ENCODE measurements at regions not wholly inside any gene's neighbourhood (a gene's known extent, or its start where the extent isn't known, plus 50 kb on each side); places are given as distances from the start of the nearest gene placed in this dataset.

DNA sequence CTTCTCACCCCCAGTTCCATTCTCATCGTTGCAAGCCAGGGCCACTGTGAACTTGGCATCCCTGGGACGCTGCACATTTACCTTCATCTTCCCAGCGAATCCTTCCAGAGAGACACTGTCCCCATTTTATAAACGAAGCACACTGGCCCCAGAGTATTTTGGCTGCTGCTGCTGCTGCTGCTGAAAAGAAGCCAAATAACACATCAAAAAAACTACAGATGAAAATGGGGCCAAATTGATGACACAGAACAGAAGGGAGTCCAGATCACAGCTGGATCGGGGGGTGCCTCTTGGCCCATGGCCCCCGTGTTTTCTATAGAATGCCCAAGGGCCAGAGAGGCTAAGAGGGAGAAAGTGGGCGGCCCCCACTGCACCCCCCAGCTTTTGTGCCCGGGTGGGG, 221.0 kb upstream of the IGF1R start:
- TF ChIP-seq, protein P1, sequence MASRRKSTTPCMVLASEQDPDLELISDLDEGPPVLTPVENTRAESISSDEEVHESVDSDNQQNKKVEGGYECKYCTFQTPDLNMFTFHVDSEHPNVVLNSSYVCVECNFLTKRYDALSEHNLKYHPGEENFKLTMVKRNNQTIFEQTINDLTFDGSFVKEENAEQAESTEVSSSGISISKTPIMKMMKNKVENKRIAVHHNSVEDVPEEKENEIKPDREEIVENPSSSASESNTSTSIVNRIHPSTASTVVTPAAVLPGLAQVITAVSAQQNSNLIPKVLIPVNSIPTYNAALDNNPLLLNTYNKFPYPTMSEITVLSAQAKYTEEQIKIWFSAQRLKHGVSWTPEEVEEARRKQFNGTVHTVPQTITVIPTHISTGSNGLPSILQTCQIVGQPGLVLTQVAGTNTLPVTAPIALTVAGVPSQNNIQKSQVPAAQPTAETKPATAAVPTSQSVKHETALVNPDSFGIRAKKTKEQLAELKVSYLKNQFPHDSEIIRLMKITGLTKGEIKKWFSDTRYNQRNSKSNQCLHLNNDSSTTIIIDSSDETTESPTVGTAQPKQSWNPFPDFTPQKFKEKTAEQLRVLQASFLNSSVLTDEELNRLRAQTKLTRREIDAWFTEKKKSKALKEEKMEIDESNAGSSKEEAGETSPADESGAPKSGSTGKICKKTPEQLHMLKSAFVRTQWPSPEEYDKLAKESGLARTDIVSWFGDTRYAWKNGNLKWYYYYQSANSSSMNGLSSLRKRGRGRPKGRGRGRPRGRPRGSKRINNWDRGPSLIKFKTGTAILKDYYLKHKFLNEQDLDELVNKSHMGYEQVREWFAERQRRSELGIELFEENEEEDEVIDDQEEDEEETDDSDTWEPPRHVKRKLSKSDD (conservative IDR thresholded peaks at IDR 0.05; ENCODE audit: low read length): no peak
- TF ChIP-seq EP300 (IDR thresholded peaks at IDR 0.05; ENCODE audit: low read length): no peak
- no peak for TF ChIP-seq ZBTB1 (CRISPR knock-in tag; IDR thresholded peaks at IDR 0.05; ENCODE audit: borderline replicate concordance, low read depth)
- no peak for TF ChIP-seq ZNF24 (IDR thresholded peaks at IDR 0.05)
- TF ChIP-seq, protein P2, sequence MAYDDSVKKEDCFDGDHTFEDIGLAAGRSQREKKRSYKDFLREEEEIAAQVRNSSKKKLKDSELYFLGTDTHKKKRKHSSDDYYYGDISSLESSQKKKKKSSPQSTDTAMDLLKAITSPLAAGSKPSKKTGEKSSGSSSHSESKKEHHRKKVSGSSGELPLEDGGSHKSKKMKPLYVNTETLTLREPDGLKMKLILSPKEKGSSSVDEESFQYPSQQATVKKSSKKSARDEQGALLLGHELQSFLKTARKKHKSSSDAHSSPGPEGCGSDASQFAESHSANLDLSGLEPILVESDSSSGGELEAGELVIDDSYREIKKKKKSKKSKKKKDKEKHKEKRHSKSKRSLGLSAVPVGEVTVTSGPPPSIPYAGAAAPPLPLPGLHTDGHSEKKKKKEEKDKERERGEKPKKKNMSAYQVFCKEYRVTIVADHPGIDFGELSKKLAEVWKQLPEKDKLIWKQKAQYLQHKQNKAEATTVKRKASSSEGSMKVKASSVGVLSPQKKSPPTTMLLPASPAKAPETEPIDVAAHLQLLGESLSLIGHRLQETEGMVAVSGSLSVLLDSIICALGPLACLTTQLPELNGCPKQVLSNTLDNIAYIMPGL (CRISPR knock-in tag; IDR thresholded peaks at IDR 0.05): no peak
- no peak for TF ChIP-seq POLR2AphosphoS5 (IDR thresholded peaks at IDR 0.05; ENCODE audit: control insufficient read depth, insufficient read depth, low read depth, low read length)
- TF ChIP-seq, protein P3, sequence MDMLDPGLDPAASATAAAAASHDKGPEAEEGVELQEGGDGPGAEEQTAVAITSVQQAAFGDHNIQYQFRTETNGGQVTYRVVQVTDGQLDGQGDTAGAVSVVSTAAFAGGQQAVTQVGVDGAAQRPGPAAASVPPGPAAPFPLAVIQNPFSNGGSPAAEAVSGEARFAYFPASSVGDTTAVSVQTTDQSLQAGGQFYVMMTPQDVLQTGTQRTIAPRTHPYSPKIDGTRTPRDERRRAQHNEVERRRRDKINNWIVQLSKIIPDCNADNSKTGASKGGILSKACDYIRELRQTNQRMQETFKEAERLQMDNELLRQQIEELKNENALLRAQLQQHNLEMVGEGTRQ (CRISPR knock-in tag; IDR thresholded peaks at IDR 0.05): no peak
- no peak for TF ChIP-seq CBX5 (IDR thresholded peaks at IDR 0.05; ENCODE audit: borderline replicate concordance, low read depth)
- TF ChIP-seq ZBTB17 (CRISPR knock-in tag; IDR thresholded peaks at IDR 0.05): no peak
- no peak for TF ChIP-seq NFYB (IDR thresholded peaks at IDR 0.05; ENCODE audit: extremely low read depth, insufficient read length)
- TF ChIP-seq MCM5 (IDR thresholded peaks at IDR 0.05; ENCODE audit: low read depth): no peak
- TF ChIP-seq ZFX (CRISPR knock-in tag; IDR thresholded peaks at IDR 0.05): no peak
- TF ChIP-seq STAT5A (IDR thresholded peaks at IDR 0.05; ENCODE audit: borderline replicate concordance, low read length): no peak
- no peak for TF ChIP-seq SETDB1 (IDR thresholded peaks at IDR 0.05; ENCODE audit: low read length)
